NCI-H2107 treated with DMSO at 0.1 percent for 48 hours (cell line): ENCODE measurements at regions not wholly inside any gene's neighbourhood (a gene's known extent, or its start where the extent isn't known, plus 50 kb on each side); places are given as distances from the start of the nearest gene placed in this dataset.
"Not testable (repeated sequence)": the region's sequence is repeated elsewhere in the genome, so short reads cannot be mapped to it uniquely, and the experiment has no call there.

Experiments
- DNase-seq: peaks from one replicate; lab custom pipeline; 2025; ENCODE audit not compliant: unreplicated experiment; lab: John Stamatoyannopoulos, UW

DNA sequence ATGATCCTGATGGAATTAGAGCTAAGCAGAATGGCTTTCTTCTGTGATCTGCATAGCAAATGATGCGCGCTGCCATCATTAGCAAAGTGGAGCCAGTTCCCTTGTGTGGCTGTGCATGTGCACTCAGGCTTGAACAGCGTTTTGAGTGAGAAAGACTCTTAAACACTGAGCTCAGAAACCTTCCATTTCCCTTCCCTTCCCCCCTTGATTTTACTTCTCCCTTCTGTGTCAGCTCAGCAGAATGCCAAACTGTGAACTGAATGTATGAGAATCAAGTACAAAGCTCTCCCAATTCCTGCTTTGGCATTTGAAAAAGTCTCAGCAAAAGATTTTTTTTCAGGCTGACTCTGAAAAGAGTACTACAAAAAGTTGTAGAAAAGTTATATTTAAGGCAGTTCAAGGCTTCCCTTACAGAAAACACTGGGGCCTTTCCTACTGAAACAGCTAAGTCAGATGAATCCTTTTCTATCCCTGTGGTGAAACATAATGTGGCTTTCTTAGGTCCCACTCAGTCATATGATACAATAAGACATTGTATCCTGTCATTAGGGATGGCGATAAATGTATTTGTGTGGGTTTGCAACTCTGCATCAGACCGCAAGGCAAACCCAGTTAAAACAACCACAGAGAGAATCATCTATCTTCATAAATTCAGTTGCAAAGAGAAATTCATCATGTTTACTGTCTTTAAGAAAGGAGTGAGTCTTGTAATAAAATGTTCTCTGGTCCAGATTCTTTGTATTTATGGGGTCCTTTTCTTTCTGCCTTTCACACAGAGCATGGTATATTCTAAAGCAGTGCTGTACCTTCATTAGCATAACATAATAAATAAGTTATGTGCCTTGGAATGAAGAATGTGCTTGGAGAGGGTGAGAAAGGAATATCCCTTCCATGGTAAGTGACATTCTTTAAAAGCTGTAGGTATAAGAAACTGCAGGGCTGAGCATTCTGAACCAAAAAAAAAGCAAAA is 222.6 kb downstream of the CAAP1 start:
- no peak for DNase-seq

GRCh38 chr9:26667882-26668281 is 224.7 kb downstream of the CAAP1 start:
- DNase-seq = no peak

DNA sequence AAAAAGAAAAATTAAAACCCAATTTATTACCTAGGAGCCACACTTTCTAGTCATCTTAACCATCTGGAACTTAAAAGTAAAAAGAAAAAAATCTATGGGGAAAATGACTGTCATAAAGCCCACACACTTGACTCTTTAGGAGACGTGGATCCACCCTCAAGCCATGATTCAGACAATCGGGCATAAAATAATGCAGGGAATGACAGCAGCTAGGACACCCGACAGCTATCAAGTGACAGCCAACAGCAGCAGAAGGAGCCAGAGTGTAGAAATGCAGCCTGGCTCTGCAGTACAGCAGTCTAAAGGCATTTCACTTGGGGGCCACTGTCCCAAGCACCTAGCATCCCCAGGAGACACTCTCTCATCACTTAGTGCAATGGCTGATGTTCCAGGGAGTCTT is 226.9 kb downstream of the CAAP1 start:
- DNase-seq = no peak

DNA sequence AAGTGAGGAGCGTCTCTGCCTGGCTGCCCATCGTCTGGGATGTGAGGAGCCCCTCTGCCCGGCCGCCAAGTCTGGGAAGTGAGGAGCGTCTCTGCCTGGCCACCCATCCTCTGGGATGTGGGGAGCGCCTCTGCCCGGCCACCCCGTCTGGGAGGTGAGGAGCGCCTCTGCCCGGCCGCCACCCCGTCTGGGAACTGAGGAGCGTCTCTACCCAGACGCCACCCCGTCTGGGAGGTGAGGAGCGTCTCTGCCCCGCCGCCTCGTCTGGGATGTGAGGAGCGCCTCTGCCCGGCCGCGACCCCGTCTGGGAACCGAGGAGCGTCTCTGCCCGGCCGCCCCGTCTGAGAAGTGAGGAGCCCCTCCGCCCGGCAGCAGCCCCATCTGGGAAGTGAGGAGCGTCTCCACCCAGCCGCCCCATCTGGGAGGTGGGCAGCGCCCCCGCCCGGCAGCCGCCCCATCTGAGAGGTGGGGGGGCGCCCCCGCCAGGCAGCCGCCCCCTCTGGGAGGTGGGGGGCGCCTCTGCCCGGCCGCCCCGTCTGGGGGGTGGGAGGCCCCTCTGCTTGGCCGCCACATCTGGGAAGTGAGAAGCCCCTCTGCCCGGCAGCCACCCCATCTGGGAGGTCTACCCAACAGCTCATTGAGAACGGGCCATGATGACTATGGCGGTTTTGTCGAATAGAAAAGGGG is 228.4 kb downstream of the CAAP1 start:
- DNase-seq = not testable (repeated sequence)

DNA sequence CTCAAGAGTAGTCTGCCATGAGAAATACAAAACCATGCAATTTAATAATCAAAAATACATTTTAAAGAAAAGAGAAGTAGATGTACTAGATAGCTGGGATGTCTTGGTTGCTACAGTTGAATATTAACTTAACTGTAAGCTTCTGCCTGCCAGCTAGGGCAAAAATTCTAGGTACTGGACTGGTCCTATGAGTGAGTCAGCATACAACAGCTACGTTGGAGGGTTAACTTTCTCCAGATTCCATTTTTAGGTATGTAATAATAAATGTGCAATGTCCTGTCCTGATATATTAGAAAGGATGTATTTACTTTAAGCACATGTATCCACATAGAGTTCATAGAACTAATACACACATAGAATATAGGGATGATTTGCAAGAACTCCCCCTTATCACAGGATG is 230.1 kb downstream of the CAAP1 start:
- no peak for DNase-seq

DNA sequence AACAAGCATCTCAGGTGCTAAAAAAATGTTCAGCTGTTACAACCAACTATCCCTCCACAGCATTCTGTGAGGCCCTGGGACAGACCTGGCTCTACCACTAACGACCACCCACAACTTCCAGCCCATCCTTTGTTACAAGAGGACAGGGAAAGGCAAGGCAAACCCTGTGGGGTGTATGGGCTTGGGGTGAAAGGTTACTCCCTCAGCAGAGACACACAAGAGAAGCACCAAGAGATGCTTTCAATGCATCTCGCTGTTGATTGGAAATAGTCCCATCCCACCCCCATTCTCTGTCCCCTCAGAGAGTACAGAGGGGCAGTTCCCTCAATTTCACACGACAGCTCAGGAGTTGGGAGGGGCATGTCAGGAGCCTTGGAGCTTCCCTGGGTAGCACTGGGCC is 234.1 kb downstream of the CAAP1 start:
- no peak for DNase-seq

GRCh38 chr9:26657958-26658357 is 234.6 kb downstream of the CAAP1 start:
- DNase-seq = no peak

GRCh38 chr9:26656003-26656870 is 236.4 kb downstream of the CAAP1 start:
- DNase-seq = no peak

- no peak for DNase-seq
These were observed 237.4 kb downstream of the CAAP1 start for GRCh38 chr9:26655166-26655565.

DNA sequence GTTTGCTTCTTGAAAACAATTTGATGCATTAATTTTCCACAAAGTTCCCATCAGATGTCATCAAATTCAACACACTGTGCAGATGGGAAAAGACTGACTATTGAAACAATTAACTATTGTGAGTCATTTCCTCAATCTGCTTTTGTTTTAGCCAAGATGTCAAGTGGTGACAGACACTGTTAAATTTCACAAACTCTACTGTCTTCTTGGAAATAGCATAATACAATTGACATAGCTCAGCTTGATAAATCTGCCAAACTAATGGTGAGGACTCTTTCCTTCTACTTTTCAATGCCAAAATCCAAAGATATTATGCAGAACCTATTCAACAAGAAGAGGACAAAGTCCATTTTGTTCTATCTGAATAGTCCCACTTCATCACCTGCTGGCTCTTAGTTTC is 242.3 kb downstream of the CAAP1 start:
- DNase-seq = no peak

- no peak for DNase-seq
These were observed 248.8 kb downstream of the CAAP1 start for GRCh38 chr9:26643826-26644225.

DNA sequence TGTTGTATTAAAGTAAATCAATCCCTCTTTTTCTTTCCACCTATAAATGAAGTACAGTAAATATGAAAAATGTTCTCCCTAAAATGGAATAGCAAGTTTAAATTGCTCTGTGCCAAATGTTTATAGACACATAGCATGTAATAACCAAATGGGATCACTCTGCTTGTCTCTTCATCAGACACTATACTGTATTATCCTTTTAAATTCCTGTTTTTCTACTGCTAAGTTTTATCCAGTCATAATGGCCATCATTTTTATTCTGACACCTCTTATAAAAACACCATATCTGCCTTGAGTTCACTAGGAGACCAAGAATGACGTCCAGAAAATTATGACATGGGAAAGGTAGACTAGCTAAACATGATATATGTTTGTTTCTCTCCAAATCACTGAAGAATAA is 252.8 kb downstream of the CAAP1 start:
- no peak for DNase-seq

DNA sequence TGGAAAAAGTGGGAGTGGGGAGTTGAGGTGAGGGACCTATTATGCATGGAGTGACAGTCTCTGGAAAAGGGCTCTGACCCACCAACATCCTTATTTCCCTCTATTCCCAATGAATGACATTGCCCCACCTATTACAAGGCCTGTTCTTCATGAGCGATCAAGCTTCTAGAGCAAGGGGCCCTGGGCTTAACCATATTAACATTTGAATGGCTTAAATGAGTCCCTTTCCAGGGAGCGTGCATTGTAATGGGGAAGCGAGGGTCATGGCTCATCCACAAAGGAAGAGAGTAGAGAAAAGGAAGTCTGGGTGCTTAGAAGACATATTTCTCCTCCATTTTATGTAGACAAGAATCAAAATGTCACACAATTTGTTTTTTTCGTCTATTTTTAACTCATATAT is 255.5 kb downstream of the CAAP1 start:
- no peak for DNase-seq

GRCh38 chr9:26613851-26614350 is 278.7 kb downstream of the CAAP1 start:
- DNase-seq = not testable (repeated sequence)

DNA sequence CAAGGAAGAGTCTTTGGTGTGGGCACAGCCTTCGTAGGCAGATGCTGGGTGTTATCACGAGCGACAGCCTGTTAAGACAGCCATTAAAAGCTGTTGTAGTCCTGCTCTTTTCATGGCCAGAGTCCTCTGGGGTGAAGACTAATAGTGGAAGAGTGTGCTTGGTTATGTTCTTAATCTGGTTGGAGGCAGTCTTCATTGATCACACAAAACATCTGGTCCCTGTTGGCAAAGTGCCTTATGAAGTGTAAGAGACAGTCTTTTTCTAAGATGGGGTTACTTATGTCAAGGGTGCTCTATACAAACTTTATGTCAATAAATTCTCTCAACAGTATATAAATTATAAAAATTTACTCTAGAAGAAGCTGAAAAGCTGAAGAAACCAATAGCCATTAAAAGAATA is 280.4 kb downstream of the CAAP1 start:
- no peak for DNase-seq

GRCh38 chr9:26606756-26607155 is 285.8 kb downstream of the CAAP1 start:
- DNase-seq = no peak

GRCh38 chr9:26605367-26605766 is 287.2 kb downstream of the CAAP1 start:
- no peak for DNase-seq

GRCh38 chr9:26604076-26604662 is 288.4 kb downstream of the CAAP1 start:
- DNase-seq = no peak

GRCh38 chr9:26603617-26604016 is 289.0 kb downstream of the CAAP1 start:
- no peak for DNase-seq

DNA sequence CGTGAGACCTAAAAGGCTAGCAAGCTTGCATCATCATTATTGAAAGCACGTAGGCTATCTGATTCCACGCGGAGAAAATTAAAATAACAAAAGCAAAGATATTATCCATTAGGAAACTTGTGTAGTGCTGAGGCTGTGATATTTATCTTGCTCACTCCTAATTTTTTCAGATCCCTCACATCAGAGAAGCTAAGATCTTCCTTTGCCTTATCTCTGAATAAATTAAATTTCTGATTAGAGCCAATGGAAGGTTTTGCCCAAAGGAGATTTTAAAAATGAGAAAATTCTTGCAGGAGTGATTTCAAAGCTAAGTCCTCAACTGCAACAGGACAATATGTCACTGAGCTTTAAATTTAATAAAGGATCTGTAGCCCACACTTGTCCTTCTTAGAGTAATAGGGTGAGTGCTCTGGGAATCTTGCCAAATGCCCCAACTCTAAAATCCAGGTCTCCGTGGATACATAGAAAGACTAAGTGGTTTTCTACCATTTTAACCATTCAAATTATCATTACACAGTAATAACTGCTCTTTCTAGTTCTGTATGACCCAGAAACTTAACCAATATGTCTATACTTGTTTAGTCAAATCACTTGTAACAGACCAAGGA is 295.0 kb downstream of the CAAP1 start:
- DNase-seq = no peak
